ENCODE measurements at regions not wholly inside any gene's neighbourhood (a gene's known extent, or its start where the extent isn't known, plus 50 kb on each side); places are given as distances from the start of the nearest gene placed in this dataset.

DNA sequence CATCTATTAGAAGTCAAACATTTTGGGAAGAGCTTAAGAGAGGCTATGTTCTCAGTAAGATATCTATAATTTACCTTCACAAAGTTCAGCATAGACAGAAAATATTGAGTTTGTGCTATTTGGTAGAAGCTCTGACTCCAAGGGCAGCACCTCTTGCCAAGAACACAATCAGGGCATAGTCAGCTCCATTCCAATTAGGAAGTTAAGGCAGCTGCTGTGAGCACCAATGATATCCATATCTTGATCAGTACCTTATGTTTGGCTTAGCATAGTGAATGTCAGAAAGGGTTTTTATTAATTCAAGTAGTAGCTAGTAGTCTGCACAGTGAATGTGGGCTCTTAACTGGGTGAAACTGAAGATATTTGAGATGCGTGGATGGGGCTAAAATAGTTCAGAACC lies 86.4 kb upstream of the SPRED2 start:
- H3K27me3 ChIP-seq (replicated peaks), result no peaks in the 10 kb centered on the region
- H3K4me3 ChIP-seq (ENCODE audit: low read depth, low read length), result no peak overlapping the region
- no peak overlapping the region for H3K27ac ChIP-seq
- no peaks in the 10 kb centered on the region for H3K36me3 ChIP-seq (replicated peaks)
- TF ChIP-seq, protein P1, sequence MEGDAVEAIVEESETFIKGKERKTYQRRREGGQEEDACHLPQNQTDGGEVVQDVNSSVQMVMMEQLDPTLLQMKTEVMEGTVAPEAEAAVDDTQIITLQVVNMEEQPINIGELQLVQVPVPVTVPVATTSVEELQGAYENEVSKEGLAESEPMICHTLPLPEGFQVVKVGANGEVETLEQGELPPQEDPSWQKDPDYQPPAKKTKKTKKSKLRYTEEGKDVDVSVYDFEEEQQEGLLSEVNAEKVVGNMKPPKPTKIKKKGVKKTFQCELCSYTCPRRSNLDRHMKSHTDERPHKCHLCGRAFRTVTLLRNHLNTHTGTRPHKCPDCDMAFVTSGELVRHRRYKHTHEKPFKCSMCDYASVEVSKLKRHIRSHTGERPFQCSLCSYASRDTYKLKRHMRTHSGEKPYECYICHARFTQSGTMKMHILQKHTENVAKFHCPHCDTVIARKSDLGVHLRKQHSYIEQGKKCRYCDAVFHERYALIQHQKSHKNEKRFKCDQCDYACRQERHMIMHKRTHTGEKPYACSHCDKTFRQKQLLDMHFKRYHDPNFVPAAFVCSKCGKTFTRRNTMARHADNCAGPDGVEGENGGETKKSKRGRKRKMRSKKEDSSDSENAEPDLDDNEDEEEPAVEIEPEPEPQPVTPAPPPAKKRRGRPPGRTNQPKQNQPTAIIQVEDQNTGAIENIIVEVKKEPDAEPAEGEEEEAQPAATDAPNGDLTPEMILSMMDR (IDR thresholded peaks at IDR 0.05; ENCODE audit: low read depth, low read length, missing control alignments), result no peak
- in situ Hi-C loops (cut with HindIII; ENCODE audit: low pct_ligation_motif_present, low sequenced_read_pairs), result no loop called here
- no peak for DNase-seq

DNA sequence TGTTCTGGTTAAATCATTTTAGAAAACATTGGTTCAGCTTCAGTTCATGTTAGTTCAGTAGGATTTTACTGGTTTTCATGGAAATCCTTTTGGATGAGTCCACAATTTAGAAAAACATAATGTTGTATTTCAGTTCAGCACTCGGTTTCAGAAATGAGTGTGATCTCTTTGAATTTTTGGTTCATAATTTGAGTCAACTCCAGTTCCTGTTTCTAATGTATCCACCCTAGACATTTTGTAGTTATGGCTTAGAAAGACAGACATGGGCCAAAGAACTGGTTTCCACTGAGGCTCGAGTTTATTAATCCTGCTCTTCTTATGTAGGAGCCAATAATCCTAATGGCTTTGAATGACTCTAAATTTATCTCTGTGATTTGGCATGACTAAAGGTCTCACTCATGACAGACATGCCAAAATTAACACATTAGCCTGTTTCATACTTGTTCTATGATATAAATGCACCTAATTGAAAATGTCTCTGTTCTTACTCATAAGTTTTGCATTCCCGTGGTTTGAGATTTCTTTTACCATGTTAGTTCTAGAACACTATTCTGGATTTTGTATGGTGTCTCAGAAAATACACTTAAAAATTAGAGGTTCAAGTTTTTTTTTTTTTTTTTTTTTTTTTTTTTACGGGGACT lies 82.3 kb upstream of the SPRED2 start:
- no peaks in the 10 kb centered on the region for H3K27me3 ChIP-seq (replicated peaks)
- TF ChIP-seq, protein P1 (IDR thresholded peaks at IDR 0.05; ENCODE audit: low read depth, low read length, missing control alignments), result no peak
- no peak overlapping the region for H3K4me3 ChIP-seq (ENCODE audit: low read depth, low read length)
- H3K36me3 ChIP-seq (replicated peaks), result no peaks in the 10 kb centered on the region
- in situ Hi-C loops (cut with HindIII; ENCODE audit: low pct_ligation_motif_present, low sequenced_read_pairs), result no loop called here
- H3K27ac ChIP-seq, result no peak overlapping the region
- DNase-seq, result no peak

DNA sequence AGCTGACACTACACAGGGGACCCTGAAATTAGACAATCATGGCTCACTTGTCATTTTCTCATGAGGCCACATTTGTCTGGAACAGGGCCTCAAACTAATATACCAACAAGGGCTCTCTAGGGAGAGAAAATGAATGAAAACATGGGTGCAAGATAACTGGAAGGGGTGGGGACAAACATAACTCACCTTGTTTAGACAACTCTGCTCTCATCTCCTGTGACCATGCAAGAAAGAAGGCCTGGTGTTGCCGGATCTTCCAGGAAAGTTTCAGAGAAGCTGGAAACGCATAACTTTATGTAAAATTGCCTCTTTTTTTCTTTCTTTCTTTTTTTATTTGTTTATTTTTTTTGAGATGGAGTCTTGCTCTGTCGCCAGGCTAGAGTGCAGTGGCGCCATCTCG lies 80.4 kb upstream of the SPRED2 start:
- no peak overlapping the region for H3K4me3 ChIP-seq (ENCODE audit: low read depth, low read length)
- DNase-seq, result no peak
- no peaks in the 10 kb centered on the region for H3K36me3 ChIP-seq (replicated peaks)
- H3K27ac ChIP-seq, result no peak overlapping the region
- no peaks in the 10 kb centered on the region for H3K27me3 ChIP-seq (replicated peaks)
- in situ Hi-C loops (cut with HindIII; ENCODE audit: low pct_ligation_motif_present, low sequenced_read_pairs), result no loop called here
- TF ChIP-seq, protein P1 (IDR thresholded peaks at IDR 0.05; ENCODE audit: low read depth, low read length, missing control alignments), result no peak

DNA sequence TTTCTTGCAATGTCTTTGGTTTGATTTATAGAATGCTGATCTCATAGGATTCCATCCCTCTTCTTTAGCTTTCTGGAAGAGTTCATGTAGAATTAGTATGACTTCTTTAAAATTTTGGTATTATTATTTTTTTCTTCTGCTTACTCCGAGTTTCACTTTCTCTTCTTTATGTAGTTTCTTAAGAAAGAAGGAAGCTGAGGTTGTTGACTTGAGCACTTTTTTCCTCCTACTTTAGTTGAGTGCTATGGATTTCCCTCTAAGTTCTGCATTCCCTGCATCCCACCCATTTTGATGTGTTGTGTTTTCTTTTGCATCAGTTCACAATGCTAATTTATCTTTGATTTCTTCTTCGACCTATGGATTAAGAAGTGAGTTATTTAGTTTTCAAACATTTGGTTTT lies 78.9 kb upstream of the SPRED2 start:
- Histone ChIP-seq H3K27me3 (replicated peaks) (no peaks in the 10 kb centered on the region), H3K4me3 (ENCODE audit: low read depth, low read length) (no peak overlapping the region), H3K36me3 (replicated peaks) (no peaks in the 10 kb centered on the region), H3K27ac (no peak overlapping the region)
- no peak for DNase-seq
- in situ Hi-C loops (cut with HindIII; ENCODE audit: low pct_ligation_motif_present, low sequenced_read_pairs), result no loop called here
- TF ChIP-seq, protein P1 (IDR thresholded peaks at IDR 0.05; ENCODE audit: low read depth, low read length, missing control alignments), result no peak

DNA sequence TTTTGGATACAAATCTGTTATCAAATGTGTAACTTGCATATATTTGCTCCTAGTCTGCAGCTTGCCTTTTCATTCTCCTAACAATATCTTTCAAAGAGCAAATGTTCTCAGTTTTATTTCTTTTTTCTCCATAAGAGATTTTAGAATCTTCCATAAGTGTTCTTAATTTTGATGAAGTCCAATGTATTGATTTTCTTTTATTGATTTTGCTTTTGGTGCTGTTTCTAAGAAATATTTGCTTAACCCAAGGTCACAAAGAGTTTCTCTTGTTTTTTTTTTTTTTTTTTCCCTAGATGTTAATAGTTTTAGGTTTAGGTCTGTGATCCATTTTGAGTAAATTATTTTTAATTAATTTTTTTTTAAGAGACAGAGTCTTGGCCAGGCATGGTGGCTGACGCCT lies 75.8 kb upstream of the SPRED2 start:
- in situ Hi-C loops (cut with HindIII; ENCODE audit: low pct_ligation_motif_present, low sequenced_read_pairs), result no loop called here
- DNase-seq, result no peak
- Histone ChIP-seq H3K36me3 (replicated peaks) (no peaks in the 10 kb centered on the region), H3K27me3 (replicated peaks) (no peaks in the 10 kb centered on the region), H3K4me3 (ENCODE audit: low read depth, low read length) (no peak overlapping the region), H3K27ac (no peak overlapping the region)
- TF ChIP-seq, protein P1 (IDR thresholded peaks at IDR 0.05; ENCODE audit: low read depth, low read length, missing control alignments), result no peak
